PC-9 (cell line): ENCODE measurements at regions not wholly inside any gene's neighbourhood (a gene's known extent, or its start where the extent isn't known, plus 50 kb on each side); places are given as distances from the start of the nearest gene placed in this dataset.

Experiments
- BruUV-seq: library from RNA; stranded (reverse); fragments of 400-500 nt; replicated peaks from 2 replicates; lab custom pipeline; 2021; lab: Mats Ljungman, UMichigan
- CTCF ChIA-PET: fragments of 300-600 bp; sonication (Branson Sonifier 250); formaldehyde crosslinking; loops from one replicate; lab custom pipeline; 2022; ENCODE audit warnings: antibody characterized with exemption; lab: Charles Lee
- POLR2A ChIA-PET: fragments of 300-600 bp; sonication (Branson Sonifier 250); formaldehyde crosslinking; loops from one replicate; lab custom pipeline; 2022; ENCODE audit warnings: antibody characterized with exemption; ENCODE audit not compliant: unreplicated experiment; lab: Charles Lee
- DNase-seq, 2 experiments: peaks; one replicate each; pipeline versions ENCODE4 v3.0.0 to v3.0.0-alpha.2; 2015 to 2022; ENCODE audit warnings: mixed read lengths in 1 of 2
- H2AFZ ChIP-seq: fragments of 200-600 bp; sonication (generic); 2 replicates; pipeline ENCODE4 v1.8.1; 2017; ENCODE audit warnings: antibody characterized with exemption
- H3F3A ChIP-seq: fragments of 200-600 bp; sonication (generic); 2 replicates; pipeline ENCODE4 v1.8.1; 2017; ENCODE audit warnings: antibody characterized with exemption, mild to moderate bottlenecking, low read depth; ENCODE audit not compliant: insufficient read depth
- H3K27ac ChIP-seq: fragments of 200-600 bp; sonication (generic); 2 replicates; pipeline ENCODE4 v1.6.1; 2016; ENCODE audit warnings: mixed run types
- H3K27me3 ChIP-seq: fragments of 200-600 bp; sonication (generic); 2 replicates; pipeline ENCODE4 v1.6.1; 2016; ENCODE audit warnings: low read depth, mixed run types; ENCODE audit not compliant: insufficient read depth
- H3K36me3 ChIP-seq: fragments of 200-600 bp; sonication (generic); 2 replicates; pipeline ENCODE4 v1.6.1; 2016; ENCODE audit warnings: low read depth, mixed run types
- H3K4me1 ChIP-seq: fragments of 200-600 bp; sonication (generic); replicated peaks from 2 replicates; pipeline ENCODE4 v1.6.1; 2016; ENCODE audit warnings: mixed run types; ENCODE audit not compliant: insufficient read depth
- H3K4me2 ChIP-seq: fragments of 200-600 bp; sonication (generic); 2 replicates; pipeline ENCODE4 v1.6.1; 2017; ENCODE audit warnings: mixed run types
- H3K4me3 ChIP-seq: fragments of 200-600 bp; sonication (generic); 2 replicates; pipeline ENCODE4 v1.6.1; 2016; ENCODE audit warnings: mixed run types
- H3K79me2 ChIP-seq: fragments of 200-600 bp; sonication (generic); 2 replicates; pipeline ENCODE4 v1.6.1; 2017; ENCODE audit warnings: low read depth, mixed run types
- H3K9me2 ChIP-seq: fragments of 200-600 bp; sonication (generic); 2 replicates; pipeline ENCODE4 v1.8.1; 2017; ENCODE audit warnings: mild to moderate bottlenecking; ENCODE audit not compliant: insufficient read depth
- H3K9me3 ChIP-seq: fragments of 200-600 bp; sonication (generic); 2 replicates; pipeline ENCODE4 v1.8.1; 2016; ENCODE audit warnings: low read depth; ENCODE audit not compliant: insufficient read depth
- H4K20me1 ChIP-seq: fragments of 200-600 bp; sonication (generic); 2 replicates; pipeline ENCODE4 v1.8.1; 2017; ENCODE audit not compliant: insufficient read depth
- CTCF ChIP-seq: fragments of 200-600 bp; sonication (generic); conservative IDR thresholded peaks from 2 replicates; pipeline ENCODE4 v1.6.1; 2017; ENCODE audit warnings: mixed run types, antibody characterized with exemption, mild to moderate bottlenecking, moderate library complexity
- EZH2 ChIP-seq: fragments of 200-600 bp; sonication (generic); IDR thresholded peaks from 2 replicates; pipeline ENCODE4 v1.8.0; 2017; ENCODE audit warnings: antibody characterized with exemption, low read depth
- intact Hi-C: fragments of 100-400 bp; cut with micrococcal nuclease; formaldehyde crosslinking; loops from one replicate; pipeline ENCODE4 v1.10.0; 2022; ENCODE audit not compliant: unreplicated experiment

DNA sequence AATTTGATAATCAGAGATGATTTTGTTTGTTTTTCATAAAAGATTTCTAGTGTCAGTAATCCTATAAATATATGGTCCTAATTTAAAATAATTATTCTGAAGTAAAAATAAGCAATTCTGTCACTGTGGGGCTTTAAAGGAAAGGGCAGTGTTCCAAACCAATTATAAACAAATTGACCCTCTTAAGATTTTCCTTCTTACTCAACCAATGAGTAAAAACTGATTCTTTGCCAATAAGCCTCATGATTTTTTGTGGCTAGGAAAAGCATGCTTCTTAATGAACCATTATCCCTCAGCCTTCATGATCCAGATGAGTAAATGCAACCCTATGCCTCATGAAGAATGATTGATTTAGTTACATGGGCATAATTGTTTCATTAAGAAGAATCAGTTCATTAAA, 1010.4 kb downstream of the ADGRL3 start:
- no peak overlapping the region for H3K27ac ChIP-seq
- no peaks in the 10 kb centered on the region for H3F3A ChIP-seq
- CTCF ChIA-PET: no interaction called here
- intact Hi-C loops: no loop called here
- no peak overlapping the region for H2AFZ ChIP-seq
- no peaks in the 10 kb centered on the region for H3K36me3 ChIP-seq
- H3K9me3 ChIP-seq: no peaks in the 10 kb centered on the region
- no peaks in the 10 kb centered on the region for H4K20me1 ChIP-seq
- no peaks in the 10 kb centered on the region for H3K79me2 ChIP-seq
- no peak overlapping the region for H3K4me3 ChIP-seq
- H3K27me3 ChIP-seq: no peaks in the 10 kb centered on the region
- no peak overlapping the region for H3K4me2 ChIP-seq
- POLR2A ChIA-PET: no interaction called here
- TF ChIP-seq EZH2 (no peak), CTCF (no peak)
- no TSS peak for BruUV-seq
- H3K9me2 ChIP-seq: no peaks in the 10 kb centered on the region
- DNase-seq: no peak
- no peaks in the 10 kb centered on the region for H3K4me1 ChIP-seq

GRCh38 chr4:62209757-62210485, 1009.8 kb downstream of the ADGRL3 start:
- H3K36me3 ChIP-seq: no peaks in the 10 kb centered on the region
- ChIA-PET CTCF (no interaction called here), POLR2A (no interaction called here)
- BruUV-seq: no TSS peak
- no peak overlapping the region for H2AFZ ChIP-seq
- no peaks in the 10 kb centered on the region for H4K20me1 ChIP-seq
- DNase-seq: no peak
- no peak for TF ChIP-seq EZH2
- TF ChIP-seq CTCF: no peak
- no peaks in the 10 kb centered on the region for H3F3A ChIP-seq
- H3K4me2 ChIP-seq: no peak overlapping the region
- H3K9me2 ChIP-seq: no peaks in the 10 kb centered on the region
- H3K9me3 ChIP-seq: no peaks in the 10 kb centered on the region
- H3K79me2 ChIP-seq: no peaks in the 10 kb centered on the region
- no peak overlapping the region for H3K4me3 ChIP-seq
- no peaks in the 10 kb centered on the region for H3K4me1 ChIP-seq
- intact Hi-C loops: no loop called here
- H3K27me3 ChIP-seq: no peaks in the 10 kb centered on the region
- H3K27ac ChIP-seq: no peak overlapping the region

GRCh38 chr4:62208921-62209320, 1008.8 kb downstream of the ADGRL3 start:
- CTCF ChIA-PET: no interaction called here
- intact Hi-C loops: no loop called here
- Histone ChIP-seq H3K4me1 (no peaks in the 10 kb centered on the region), H4K20me1 (no peaks in the 10 kb centered on the region), H3K4me3 (no peak overlapping the region), H3K4me2 (no peak overlapping the region), H3K36me3 (no peaks in the 10 kb centered on the region), H3K9me3 (no peaks in the 10 kb centered on the region), H3K79me2 (no peaks in the 10 kb centered on the region), H3F3A (no peaks in the 10 kb centered on the region), H3K27me3 (no peaks in the 10 kb centered on the region), H2AFZ (no peak overlapping the region), H3K9me2 (no peaks in the 10 kb centered on the region), H3K27ac (no peak overlapping the region)
- BruUV-seq: no TSS peak
- POLR2A ChIA-PET: no interaction called here
- no peak for TF ChIP-seq EZH2
- TF ChIP-seq CTCF: no peak
- DNase-seq: no peak
